Gastroesophageal sphincter (tissue), 4 donors: ENCODE measurements at regions not wholly inside any gene's neighbourhood (a gene's known extent, or its start where the extent isn't known, plus 50 kb on each side); places are given as distances from the start of the nearest gene placed in this dataset.

Source experiments
- ATAC-seq: fragments of 150-250 bp; one replicate; pipeline ENCODE4 v1.9.1; 2016; ENCODE audit warnings: mild to moderate bottlenecking, moderate library complexity
- H3K27ac ChIP-seq, 4 donors: fragments of 200-600 bp; sonication (generic) in 3 of 4; 1 replicate in 3 of 4; 2 replicates in 1 of 4; pipeline ENCODE4 v1.5.1; 2016 to 2019
- H3K27me3 ChIP-seq: fragments of 200-600 bp; sonication (generic); one replicate; pipeline ENCODE4 v1.5.1; 2019
- H3K36me3 ChIP-seq, 2 donors: fragments of 200-600 bp; sonication (generic); one replicate each; pipeline ENCODE4 v1.5.1; 2019; ENCODE audit warnings: control low read depth in 1 of 2
- H3K4me1 ChIP-seq, 3 donors: fragments of 200-600 bp; sonication (generic); 1 replicate in 2 of 3; 2 replicates in 1 of 3; pipeline ENCODE4 v1.5.1; 2016 to 2019; ENCODE audit warnings: control low read depth in 2 of 3
- H3K4me3 ChIP-seq, 2 donors: fragments of 200-600 bp; sonication (generic); one replicate each; pipeline ENCODE4 v1.5.1; 2019; ENCODE audit warnings: mild to moderate bottlenecking in 1 of 2, moderate library complexity in 1 of 2
- H3K9me3 ChIP-seq, 3 donors: fragments of 200-600 bp; sonication (generic); one replicate each; pipeline ENCODE4 v1.5.1; 2017 to 2019; ENCODE audit warnings: control low read depth in 2 of 3
- CTCF ChIP-seq, 4 experiments: fragments of 200-600 bp in 2 of 4; fragments of 450-650 bp in 2 of 4; sonication (generic) in 1 of 4; IDR thresholded peaks; one replicate each; pipeline ENCODE4 v1.5.1; 2017 to 2019; ENCODE audit warnings: antibody characterized with exemption in 4 of 4, mild to moderate bottlenecking in 2 of 4, moderate library complexity in 2 of 4
- EP300 ChIP-seq: sonication (generic); formaldehyde crosslinking; IDR thresholded peaks from one replicate; pipeline ENCODE4 v1.6.1; 2017; ENCODE audit warnings: antibody characterized with exemption, mild to moderate bottlenecking
- POLR2A ChIP-seq, 2 donors: fragments of 450-650 bp; IDR thresholded peaks; one replicate each; pipeline ENCODE4 v1.6.1; 2017; ENCODE audit warnings: antibody characterized with exemption in 2 of 2, mild to moderate bottlenecking in 2 of 2, moderate library complexity in 1 of 2
- POLR2AphosphoS5 ChIP-seq: sonication (generic); formaldehyde crosslinking; IDR thresholded peaks from one replicate; pipeline ENCODE4 v1.6.1; 2017; ENCODE audit warnings: antibody characterized with exemption
- WGBS, 2 donors: methylation state at CpG; one replicate each; pipeline ENCODE4 v1.1.5; 2018; ENCODE audit warnings: low coverage in 1 of 2; 5-methylcytosine and 5-hydroxymethylcytosine counted together

GRCh38 chr6:18837013-18837412 lies 449.9 kb downstream of the RNF144B start:
- Histone ChIP-seq H3K27ac (no peak overlapping the region), H3K36me3 (no peaks in the 10 kb centered on the region), H3K4me3 (no peak overlapping the region), H3K4me1 (no peaks in the 10 kb centered on the region), H3K27me3 (no peaks in the 10 kb centered on the region), H3K9me3 (no peaks in the 10 kb centered on the region)
- no peak for ATAC-seq
- no peak for TF ChIP-seq CTCF (IDR thresholded peaks at IDR 0.05)
- no peak for TF ChIP-seq EP300
- no peak for TF ChIP-seq POLR2AphosphoS5
- no peak for TF ChIP-seq POLR2A (IDR thresholded peaks at IDR 0.05)
- 52 to 65% methylated on average over 3 of the region's 3 CpGs for WGBS, 2 donors

GRCh38 chr6:18842534-18842933 lies 455.4 kb downstream of the RNF144B start:
- TF ChIP-seq EP300 (no peak), POLR2AphosphoS5 (no peak), POLR2A (IDR thresholded peaks at IDR 0.05) (no peak), CTCF (IDR thresholded peaks at IDR 0.05) (no peak)
- no peak overlapping the region for H3K27ac ChIP-seq
- 78 to 88% methylated on average over 1 of the region's 1 CpG for WGBS, 2 donors
- no peaks in the 10 kb centered on the region for H3K9me3 ChIP-seq
- no peaks in the 10 kb centered on the region for H3K27me3 ChIP-seq
- ATAC-seq, result no peak
- no peaks in the 10 kb centered on the region for H3K36me3 ChIP-seq
- H3K4me3 ChIP-seq, result no peak overlapping the region
- H3K4me1 ChIP-seq, result no peaks in the 10 kb centered on the region

GRCh38 chr6:18845896-18846295 lies 458.7 kb downstream of the RNF144B start:
- TF ChIP-seq CTCF (IDR thresholded peaks at IDR 0.05) (no peak), POLR2A (IDR thresholded peaks at IDR 0.05) (no peak), POLR2AphosphoS5 (no peak), EP300 (no peak)
- no peak for ATAC-seq
- 45 to 56% methylated on average over 1 of the region's 1 CpG for WGBS, 2 donors

GRCh38 chr6:18846327-18846726 lies 459.2 kb downstream of the RNF144B start:
- Histone ChIP-seq H3K4me1 (no peaks in the 10 kb centered on the region), H3K36me3 (no peaks in the 10 kb centered on the region), H3K27ac (no peak overlapping the region), H3K9me3 (no peaks in the 10 kb centered on the region), H3K27me3 (no peaks in the 10 kb centered on the region), H3K4me3 (no peak overlapping the region)
- no peak for TF ChIP-seq CTCF (IDR thresholded peaks at IDR 0.05)
- no peak for TF ChIP-seq POLR2AphosphoS5
- no peak for ATAC-seq
- WGBS, 2 donors, result 92 to 97% methylated on average over 3 of the region's 3 CpGs

More at GRCh38 chr6:18845896-18846295, 458.7 kb downstream of the RNF144B start:
- no peaks in the 10 kb centered on the region for H3K9me3 ChIP-seq
- no peaks in the 10 kb centered on the region for H3K36me3 ChIP-seq
- no peaks in the 10 kb centered on the region for H3K4me1 ChIP-seq
- H3K4me3 ChIP-seq, result no peak overlapping the region
- H3K27ac ChIP-seq, result no peak overlapping the region
- no peaks in the 10 kb centered on the region for H3K27me3 ChIP-seq

- Histone ChIP-seq H3K9me3 (peaks cover 0 to 4% (median 0%) of the 10 kb centered on the region in 3 donors), H3K4me3 (no peak overlapping the region), H3K27ac (no peak overlapping the region), H3K27me3 (no peaks in the 10 kb centered on the region), H3K36me3 (no peaks in the 10 kb centered on the region), H3K4me1 (no peaks in the 10 kb centered on the region)
- no peak for TF ChIP-seq CTCF (IDR thresholded peaks at IDR 0.05)
- TF ChIP-seq POLR2A (IDR thresholded peaks at IDR 0.05), result no peak
- 0 to 27% methylated on average over 1 to 3 of the region's 3 CpGs for WGBS, 2 donors
- ATAC-seq, result no peak
Measured at GRCh38 chr6:18861204-18861603, 474.1 kb downstream of the RNF144B start.
